Muscle layer of duodenum (tissue), 2 donors: ENCODE measurements at regions not wholly inside any gene's neighbourhood (a gene's known extent, or its start where the extent isn't known, plus 50 kb on each side); places are given as distances from the start of the nearest gene placed in this dataset.

Experiments
- H3K27ac ChIP-seq: one replicate; pipeline ENCODE4 v1.7.0; 2013; ENCODE audit warnings: mild to moderate bottlenecking, low read length
- H3K27me3 ChIP-seq: one replicate; pipeline ENCODE4 v1.7.0; 2013; ENCODE audit warnings: low read depth, mild to moderate bottlenecking, control low read depth, low read length
- H3K36me3 ChIP-seq, 2 donors: one replicate each; pipeline ENCODE4 v1.7.0; 2013; ENCODE audit warnings: low read length in 2 of 2, control low read depth in 1 of 2, mild to moderate bottlenecking in 1 of 2; ENCODE audit not compliant: insufficient read depth in 2 of 2, control insufficient read depth in 1 of 2
- H3K4me1 ChIP-seq, 2 donors: one replicate each; pipeline ENCODE4 v1.7.0; 2013; ENCODE audit warnings: low read length in 2 of 2, mild to moderate bottlenecking in 2 of 2, control low read depth in 1 of 2, moderate library complexity in 1 of 2; ENCODE audit not compliant: insufficient read depth in 2 of 2, control insufficient read depth in 1 of 2
- H3K4me3 ChIP-seq, 2 donors: one replicate each; pipeline ENCODE4 v1.7.0; 2013; ENCODE audit warnings: low read length in 2 of 2, low read depth in 1 of 2, mild to moderate bottlenecking in 1 of 2
- H3K9me3 ChIP-seq, 2 donors: one replicate each; pipeline ENCODE4 v1.7.0; 2013; ENCODE audit warnings: low read length in 2 of 2, control low read depth in 1 of 2, mild to moderate bottlenecking in 1 of 2; ENCODE audit not compliant: control insufficient read depth in 1 of 2
- donor health status: healthy.

DNA sequence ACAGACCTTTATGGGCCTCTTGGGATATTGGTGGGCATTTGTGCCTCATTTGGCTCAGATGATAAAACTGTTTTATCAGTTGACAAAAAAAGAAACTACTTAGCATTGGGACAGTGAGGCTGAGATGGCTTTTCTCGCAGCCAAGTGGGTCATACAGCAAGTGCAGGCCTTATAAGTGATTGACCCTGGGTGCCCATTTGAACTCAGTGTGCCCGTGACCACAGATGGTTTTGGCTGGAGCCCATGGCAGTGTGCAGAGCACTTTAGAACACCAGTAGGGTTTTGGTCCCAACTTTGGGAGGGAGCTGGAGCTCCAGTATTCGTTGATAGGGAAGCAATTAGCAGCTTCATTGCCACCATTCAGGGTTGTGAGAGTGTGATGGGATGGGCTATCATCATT, 404.5 kb upstream of the LARGE1 start:
- no peaks in the 10 kb centered on the region for H3K4me1 ChIP-seq
- H3K36me3 ChIP-seq = no peaks in the 10 kb centered on the region
- no peaks in the 10 kb centered on the region for H3K9me3 ChIP-seq
- no peak overlapping the region for H3K27ac ChIP-seq
- H3K4me3 ChIP-seq = no peak overlapping the region
- no peaks in the 10 kb centered on the region for H3K27me3 ChIP-seq

DNA sequence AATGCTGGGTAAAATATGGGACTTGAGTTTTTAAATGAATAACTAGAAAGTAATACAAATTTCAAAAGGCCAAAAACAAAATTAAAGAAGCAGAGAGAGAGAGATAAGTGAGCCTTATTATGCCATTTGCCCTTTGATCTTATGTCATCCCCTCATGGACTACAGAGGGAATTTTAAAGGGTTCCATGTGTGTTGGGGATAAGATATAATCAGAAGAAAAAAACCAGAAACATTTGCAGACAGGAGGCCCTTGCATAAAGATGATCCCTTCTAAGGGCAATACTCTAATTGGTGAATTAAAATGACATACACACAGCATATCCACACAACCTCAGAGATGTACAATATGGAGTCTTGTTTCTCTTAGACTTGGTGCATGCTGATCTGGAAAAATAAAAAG, 406.6 kb upstream of the LARGE1 start:
- Histone ChIP-seq H3K4me1 (no peaks in the 10 kb centered on the region), H3K27me3 (no peaks in the 10 kb centered on the region), H3K27ac (no peak overlapping the region), H3K36me3 (no peaks in the 10 kb centered on the region), H3K9me3 (no peaks in the 10 kb centered on the region), H3K4me3 (no peak overlapping the region)

DNA sequence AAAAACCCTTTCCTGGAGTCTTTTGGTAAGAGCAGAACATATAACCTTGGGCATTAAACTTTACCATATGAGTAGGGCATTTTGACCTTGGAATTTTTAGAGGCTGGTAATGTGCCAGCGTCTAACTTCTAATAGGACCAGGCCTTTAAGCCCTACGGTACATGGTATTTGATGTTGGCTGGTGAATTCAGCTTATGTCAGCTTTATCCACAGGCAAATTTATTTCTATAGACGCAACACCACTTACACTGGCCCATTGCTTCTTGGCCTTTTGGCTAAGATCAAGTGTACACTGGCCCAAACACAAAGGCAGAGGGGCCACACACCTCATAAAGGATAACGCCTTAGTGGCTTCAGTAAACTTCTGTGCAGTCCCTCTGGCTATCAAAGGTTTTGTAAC, 410.2 kb upstream of the LARGE1 start:
- H3K4me3 ChIP-seq = no peak overlapping the region
- H3K4me1 ChIP-seq = no peaks in the 10 kb centered on the region
- H3K36me3 ChIP-seq = no peaks in the 10 kb centered on the region
- no peaks in the 10 kb centered on the region for H3K27me3 ChIP-seq
- peaks cover 0 to 8% of the 10 kb centered on the region in 2 donors for H3K9me3 ChIP-seq
- H3K27ac ChIP-seq = no peak overlapping the region

DNA sequence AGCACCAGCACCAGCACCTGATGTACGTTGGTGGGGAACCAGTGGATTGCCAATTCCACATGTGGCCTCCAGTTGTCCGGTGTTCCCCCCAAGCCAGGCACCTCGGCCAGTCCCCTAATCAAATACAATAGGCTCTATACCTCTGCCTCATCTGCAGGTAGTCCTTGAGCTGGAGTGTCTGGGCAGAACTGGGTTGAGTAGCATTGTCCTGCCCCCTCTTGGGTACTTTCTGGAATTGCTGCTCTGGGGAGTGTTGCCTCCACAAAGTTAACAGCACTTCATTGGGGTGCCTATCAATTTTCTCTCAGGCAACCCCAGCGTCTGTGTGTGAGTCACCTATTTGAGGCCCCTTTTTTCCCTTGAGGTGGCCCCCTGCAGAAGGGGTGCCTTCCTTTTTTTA, 413.0 kb upstream of the LARGE1 start:
- Histone ChIP-seq H3K9me3 (peaks cover 0 to 14% of the 10 kb centered on the region in 2 donors), H3K36me3 (no peaks in the 10 kb centered on the region), H3K4me1 (no peaks in the 10 kb centered on the region), H3K4me3 (no peak overlapping the region), H3K27ac (no peak overlapping the region), H3K27me3 (no peaks in the 10 kb centered on the region)

DNA sequence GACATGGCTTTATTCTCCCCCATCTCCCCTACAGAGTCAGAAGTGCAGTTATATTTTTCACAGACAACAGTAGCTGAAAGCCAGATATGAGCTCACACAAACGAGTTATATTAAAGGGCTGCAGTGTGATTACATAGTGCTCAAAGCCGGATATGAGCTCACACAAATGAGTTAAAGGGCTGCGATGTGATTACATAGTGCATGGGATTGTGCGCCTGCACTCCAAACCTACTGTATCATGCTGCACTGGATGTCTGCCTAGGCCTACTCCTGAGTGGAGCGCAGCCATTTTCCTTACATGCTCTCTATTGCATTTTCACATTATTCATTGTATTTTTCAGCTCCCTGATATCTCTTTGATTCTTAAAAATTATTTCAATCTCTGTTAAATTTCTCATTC, 414.6 kb upstream of the LARGE1 start:
- no peaks in the 10 kb centered on the region for H3K36me3 ChIP-seq
- H3K9me3 ChIP-seq = peaks cover 0 to 14% of the 10 kb centered on the region in 2 donors
- no peaks in the 10 kb centered on the region for H3K4me1 ChIP-seq
- H3K4me3 ChIP-seq = no peak overlapping the region
- H3K27me3 ChIP-seq = no peaks in the 10 kb centered on the region
- H3K27ac ChIP-seq = no peak overlapping the region

DNA sequence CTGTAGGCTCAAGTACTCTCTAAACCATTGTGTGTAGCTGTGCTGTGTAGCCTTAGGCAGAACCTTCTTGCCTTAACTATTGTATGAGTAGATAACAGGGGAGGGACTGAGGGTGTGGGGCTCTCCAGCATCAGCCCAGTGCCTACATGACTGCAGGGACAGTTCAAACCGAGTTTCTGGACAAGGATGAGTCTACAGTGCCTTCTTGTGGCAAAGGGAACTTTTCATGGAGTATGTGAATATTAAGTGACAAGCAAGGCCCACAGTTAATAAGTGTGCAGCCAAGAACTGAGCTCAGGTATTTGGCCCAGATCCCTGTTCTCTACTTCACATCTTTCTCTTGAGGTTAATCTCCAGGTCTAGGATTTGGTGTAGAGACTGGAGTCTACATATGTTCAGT, 424.4 kb upstream of the LARGE1 start:
- no peaks in the 10 kb centered on the region for H3K9me3 ChIP-seq
- no peaks in the 10 kb centered on the region for H3K36me3 ChIP-seq
- no peaks in the 10 kb centered on the region for H3K4me1 ChIP-seq
- H3K4me3 ChIP-seq = no peak overlapping the region
- H3K27ac ChIP-seq = no peak overlapping the region
- H3K27me3 ChIP-seq = no peaks in the 10 kb centered on the region

DNA sequence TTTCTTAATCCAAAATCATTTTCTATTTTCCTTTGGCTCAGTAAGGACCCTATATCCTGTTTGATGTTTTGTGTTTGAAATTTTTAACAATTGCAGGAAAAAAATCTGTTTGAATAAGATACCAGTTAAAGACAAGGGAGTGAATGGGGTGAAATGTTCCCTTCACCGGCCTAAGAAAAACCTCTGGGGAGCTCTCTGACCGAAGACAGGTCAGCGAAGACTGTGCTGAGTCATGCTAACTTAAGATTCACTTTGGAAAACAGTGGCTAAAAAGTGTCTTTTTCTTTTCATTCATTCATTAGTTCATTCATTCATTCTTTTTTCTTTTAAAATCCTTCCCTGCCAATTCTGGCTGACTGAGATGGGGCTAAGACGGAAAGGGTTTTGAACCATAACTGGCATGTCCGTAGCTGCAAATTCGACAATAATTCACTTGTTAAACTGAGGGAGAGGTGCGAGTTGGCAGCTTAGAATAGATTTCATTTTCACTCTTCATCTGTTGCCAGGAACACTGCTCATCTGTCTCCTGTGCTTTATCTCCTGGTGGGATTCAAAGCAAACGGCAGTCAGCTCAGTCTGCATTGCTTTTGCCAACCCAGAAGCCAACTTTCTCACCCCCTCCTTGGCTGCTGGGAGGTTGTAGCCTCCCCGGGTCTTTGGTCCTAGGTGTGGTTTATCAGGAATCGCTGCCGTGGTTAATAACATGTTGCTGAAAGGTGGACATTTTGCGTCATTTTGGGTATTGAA, 434.0 kb upstream of the LARGE1 start:
- Histone ChIP-seq H3K4me1 (no peaks in the 10 kb centered on the region), H3K9me3 (no peaks in the 10 kb centered on the region), H3K36me3 (no peaks in the 10 kb centered on the region), H3K27me3 (no peaks in the 10 kb centered on the region), H3K27ac (no peak overlapping the region), H3K4me3 (no peak overlapping the region)

DNA sequence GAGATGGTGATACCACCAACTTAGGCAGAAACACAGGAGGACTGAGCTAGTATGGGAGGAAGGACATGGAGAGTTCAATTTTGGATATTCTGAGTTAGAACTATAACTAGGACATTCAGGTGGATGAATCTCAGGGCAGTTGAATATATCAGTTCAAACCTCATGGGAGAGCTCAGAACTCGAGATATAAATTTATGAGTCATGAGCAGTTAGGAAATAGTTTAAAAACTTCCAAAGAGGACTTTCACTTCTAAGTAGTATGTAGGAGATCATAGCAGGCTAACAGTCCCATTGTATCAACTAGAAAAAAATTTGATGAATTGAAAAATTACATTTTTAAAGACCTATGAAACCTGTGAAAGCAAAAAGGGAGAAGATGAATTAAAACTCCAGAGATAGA, 436.2 kb upstream of the LARGE1 start:
- Histone ChIP-seq H3K27me3 (no peaks in the 10 kb centered on the region), H3K4me3 (no peak overlapping the region), H3K4me1 (no peaks in the 10 kb centered on the region), H3K9me3 (no peaks in the 10 kb centered on the region), H3K36me3 (no peaks in the 10 kb centered on the region), H3K27ac (no peak overlapping the region)

DNA sequence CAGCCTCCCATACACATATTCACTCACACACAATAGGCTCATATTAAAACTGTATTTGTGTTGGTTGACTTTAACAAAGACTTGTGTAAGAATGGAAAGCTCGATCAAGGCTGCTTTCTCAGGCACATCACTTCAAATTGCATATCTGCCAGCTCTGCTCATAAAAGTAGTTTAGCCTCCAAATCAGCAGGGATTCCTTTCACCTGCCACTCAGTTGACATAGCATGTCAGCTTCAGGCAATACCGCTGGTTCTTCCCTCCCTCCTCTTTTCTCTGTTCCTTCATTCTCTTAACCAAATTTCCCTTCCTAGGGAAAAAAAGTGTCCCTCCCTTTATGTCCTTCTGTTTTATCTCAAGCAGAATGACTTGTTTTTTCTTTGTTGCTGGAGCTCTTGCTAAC, 450.4 kb upstream of the LARGE1 start:
- H3K4me3 ChIP-seq = no peak overlapping the region
- no peaks in the 10 kb centered on the region for H3K4me1 ChIP-seq
- no peaks in the 10 kb centered on the region for H3K27me3 ChIP-seq
- no peaks in the 10 kb centered on the region for H3K36me3 ChIP-seq
- peaks cover 0 to 12% of the 10 kb centered on the region in 2 donors for H3K9me3 ChIP-seq
- H3K27ac ChIP-seq = no peak overlapping the region

DNA sequence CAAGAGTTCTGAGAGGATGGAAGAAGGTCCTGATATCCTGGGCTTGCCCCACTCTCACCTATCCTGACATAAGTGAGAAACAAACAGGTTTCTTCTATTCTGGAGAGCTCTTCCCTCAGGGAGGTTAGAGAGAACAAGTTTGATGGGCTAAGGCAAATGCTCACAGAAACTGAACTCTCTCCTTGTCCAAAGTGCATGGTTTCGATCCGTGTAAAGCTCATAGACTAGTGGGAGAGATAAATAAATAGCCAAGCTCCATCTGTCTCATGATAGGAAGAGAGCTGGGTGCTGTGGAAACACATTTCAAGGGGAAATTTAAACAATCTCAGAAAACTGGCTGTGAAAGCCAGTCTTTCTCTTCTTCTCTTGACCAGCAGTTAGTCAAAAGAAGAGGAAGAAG, 459.5 kb upstream of the LARGE1 start:
- no peaks in the 10 kb centered on the region for H3K4me1 ChIP-seq
- no peaks in the 10 kb centered on the region for H3K9me3 ChIP-seq
- H3K27me3 ChIP-seq = no peaks in the 10 kb centered on the region
- no peak overlapping the region for H3K27ac ChIP-seq
- H3K36me3 ChIP-seq = no peaks in the 10 kb centered on the region
- no peak overlapping the region for H3K4me3 ChIP-seq

DNA sequence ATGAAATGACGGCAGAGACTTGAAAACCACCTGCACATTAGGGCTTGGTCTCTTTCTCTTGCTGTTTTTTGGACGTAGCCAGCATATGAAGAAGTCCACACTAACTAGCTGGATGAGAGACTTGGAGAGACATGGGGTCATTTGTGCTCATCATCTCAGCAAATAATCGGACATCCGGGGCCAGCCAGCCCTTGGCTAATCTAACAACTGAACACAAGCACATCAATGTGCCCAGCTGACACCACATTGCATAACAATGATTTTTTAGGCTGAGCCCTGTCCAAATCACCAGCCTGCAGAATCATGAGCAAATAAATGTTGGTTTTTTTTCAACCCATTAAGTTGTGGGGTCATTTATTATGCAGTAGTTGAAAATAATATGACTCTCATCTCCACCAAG, 460.3 kb upstream of the LARGE1 start:
- H3K9me3 ChIP-seq = no peaks in the 10 kb centered on the region
- no peaks in the 10 kb centered on the region for H3K36me3 ChIP-seq
- no peaks in the 10 kb centered on the region for H3K4me1 ChIP-seq
- H3K27ac ChIP-seq = no peak overlapping the region
- H3K4me3 ChIP-seq = no peak overlapping the region
- H3K27me3 ChIP-seq = no peaks in the 10 kb centered on the region

DNA sequence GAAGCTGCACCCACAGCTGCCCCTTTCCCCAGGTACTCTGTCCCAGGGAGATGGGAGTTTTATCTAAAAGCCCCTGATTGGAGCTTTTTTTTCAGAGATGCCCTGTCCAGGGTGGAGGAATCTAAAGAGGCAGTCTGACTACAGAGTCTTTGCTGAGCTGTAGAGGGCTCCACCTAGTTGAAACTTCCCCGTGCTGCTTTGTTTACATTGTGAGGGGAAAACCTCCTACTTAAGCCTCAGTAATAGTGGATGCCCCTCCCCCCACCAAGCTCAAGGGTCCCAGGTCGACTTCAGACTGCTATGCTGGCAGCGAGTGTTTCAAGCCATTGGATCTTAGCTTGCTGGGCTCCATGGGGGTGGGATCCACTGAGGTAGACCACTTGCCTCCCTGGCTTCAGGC, 470.1 kb upstream of the LARGE1 start:
- no peak overlapping the region for H3K27ac ChIP-seq

More for the DNA sequence above, 470.1 kb upstream of the LARGE1 start:
- no peaks in the 10 kb centered on the region for H3K27me3 ChIP-seq
- H3K36me3 ChIP-seq = no peaks in the 10 kb centered on the region
- H3K4me1 ChIP-seq = no peaks in the 10 kb centered on the region
- peaks cover 0 to 8% of the 10 kb centered on the region in 2 donors for H3K9me3 ChIP-seq
- H3K4me3 ChIP-seq = no peak overlapping the region
